GM19099 (cell line): ENCODE measurements at regions not wholly inside any gene's neighbourhood (a gene's known extent, or its start where the extent isn't known, plus 50 kb on each side); places are given as distances from the start of the nearest gene placed in this dataset.

Experiments used
- POLR2A ChIP-seq: IDR thresholded peaks from 3 replicates; pipeline ENCODE4 v1.6.1; 2011; ENCODE audit warnings: low read depth; ENCODE audit not compliant: insufficient read length; ENCODE audit errors: extremely low read depth

DNA sequence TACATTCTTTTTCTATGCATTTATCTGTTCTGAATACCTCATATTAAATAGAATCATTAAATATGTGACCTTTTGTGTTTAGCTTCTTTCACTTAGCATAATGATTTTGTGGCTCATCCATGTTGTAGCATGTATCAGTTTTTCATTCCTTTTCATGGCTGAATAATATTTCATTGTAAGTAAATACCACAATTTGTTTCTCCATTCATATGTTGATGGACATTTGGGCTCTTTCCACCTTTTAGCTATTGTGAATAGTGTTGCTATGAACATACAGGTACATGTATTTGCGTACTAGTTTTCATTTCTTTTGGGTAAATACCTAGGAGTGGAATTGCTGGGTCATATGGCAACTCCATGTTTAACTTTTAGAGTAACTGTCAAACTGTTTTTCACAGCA is 85.1 kb downstream of the GNL3L start:
- no peak for TF ChIP-seq POLR2A

GRCh38 chrX:54633641-54634040 is 103.6 kb downstream of the GNL3L start:
- no peak for TF ChIP-seq POLR2A

GRCh38 chrX:54639018-54639345 is 109.0 kb downstream of the GNL3L start:
- no peak for TF ChIP-seq POLR2A

- peak; percentile 59 for TF ChIP-seq POLR2A
Observed at GRCh38 chrX:54639346-54640102, 109.5 kb downstream of the GNL3L start.

DNA sequence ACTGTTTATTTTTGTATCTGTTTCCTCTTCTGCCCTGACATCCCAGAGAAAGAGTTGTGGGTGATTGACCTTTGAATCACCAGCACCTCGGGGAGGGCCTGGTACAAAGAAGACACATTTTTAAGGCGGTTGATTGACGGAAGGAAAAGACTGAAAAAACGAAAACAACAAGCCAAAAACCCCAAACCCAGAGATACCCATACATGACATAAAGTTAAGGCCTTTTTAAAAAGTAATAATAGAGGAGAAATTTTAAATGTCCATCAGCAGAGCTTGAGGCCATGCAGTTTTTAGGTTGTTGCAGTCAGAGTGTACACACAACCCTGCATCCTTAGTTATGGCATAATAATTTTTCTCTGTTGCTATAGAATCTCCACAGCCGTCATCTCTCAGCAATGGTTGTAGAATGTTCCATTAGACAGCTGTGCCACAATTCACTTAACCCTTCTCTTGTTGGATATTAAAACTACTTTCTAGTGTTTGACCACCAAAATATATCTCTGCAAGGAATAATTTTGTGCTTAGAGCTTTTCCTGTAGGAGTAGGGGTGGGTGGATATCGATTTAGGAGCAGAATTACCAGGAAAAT is 110.2 kb downstream of the GNL3L start:
- no peak for TF ChIP-seq POLR2A

DNA sequence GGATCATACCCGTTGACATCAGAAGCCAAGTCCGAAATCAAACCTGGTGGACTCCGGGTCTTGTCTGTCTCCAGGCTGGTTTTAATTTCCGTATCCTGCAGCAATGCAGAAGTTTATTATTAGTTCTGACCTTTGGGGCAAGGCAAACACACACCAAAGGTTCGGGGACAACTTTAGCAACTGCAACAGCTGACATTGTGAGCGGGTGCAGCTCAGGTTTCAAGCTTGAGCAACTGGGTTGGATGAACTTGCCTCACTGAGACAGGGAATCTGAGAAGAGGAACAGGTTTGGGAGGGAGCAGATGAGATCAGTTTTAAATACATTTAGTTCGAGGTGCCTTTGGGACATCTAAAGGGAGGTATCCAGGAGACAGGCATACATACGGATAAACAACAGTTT is 110.7 kb downstream of the GNL3L start:
- TF ChIP-seq POLR2A = no peak

- no peak for TF ChIP-seq POLR2A
Observed at GRCh38 chrX:54641530-54641929, 111.5 kb downstream of the GNL3L start.

DNA sequence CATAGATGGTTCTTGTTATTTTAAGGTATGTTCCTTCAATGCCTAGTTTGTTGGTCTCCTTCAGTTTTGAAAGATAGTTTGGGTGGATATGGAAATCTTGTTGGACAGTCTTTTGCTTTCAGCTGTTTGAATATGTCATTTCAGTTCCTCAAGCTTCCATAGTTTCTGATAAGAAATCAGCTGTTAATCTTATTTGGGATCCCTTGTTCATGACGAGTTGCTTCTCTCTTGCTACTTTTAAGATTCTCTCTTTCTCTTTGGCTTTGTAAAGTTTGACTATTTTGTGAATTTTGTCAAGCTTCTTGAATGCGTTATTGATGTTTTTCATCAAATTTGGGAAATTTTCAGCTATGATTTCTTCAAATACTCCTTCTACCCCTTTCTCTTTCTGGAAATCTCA is 129.5 kb downstream of the GNL3L start:
- no peak for TF ChIP-seq POLR2A

- no peak for TF ChIP-seq POLR2A
Observed at GRCh38 chrX:54675762-54676161, 122.3 kb downstream of the ITIH6 start.

DNA sequence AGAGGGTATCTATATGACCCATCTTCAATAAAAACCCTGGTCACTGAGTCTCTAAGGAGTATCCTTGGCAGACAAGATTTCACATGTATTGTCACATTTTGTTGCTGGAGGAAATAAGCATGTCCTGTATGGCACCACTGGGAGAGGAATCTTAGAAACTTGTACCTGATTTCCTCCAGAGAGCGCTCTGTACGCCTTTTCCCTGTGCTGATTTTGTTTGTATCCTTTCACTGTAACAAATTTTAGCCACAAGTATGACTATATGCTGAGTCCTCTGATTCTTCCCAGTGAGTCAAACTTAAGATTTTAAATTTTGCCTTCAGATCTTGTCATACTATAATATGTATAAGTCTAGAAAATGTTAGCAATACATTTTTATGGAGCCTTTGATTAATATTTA is 102.8 kb downstream of the ITIH6 start:
- no peak for TF ChIP-seq POLR2A

GRCh38 chrX:54695816-54696487 is 102.1 kb downstream of the ITIH6 start:
- no peak for TF ChIP-seq POLR2A
